ENCODE measurements at regions not wholly inside any gene's neighbourhood (a gene's known extent, or its start where the extent isn't known, plus 50 kb on each side); places are given as distances from the start of the nearest gene placed in this dataset.
"Not testable (repeated sequence)": the region's sequence is repeated elsewhere in the genome, so short reads cannot be mapped to it uniquely, and the experiment has no call there.

GRCh38 chr9:85077944-85078343, 408.4 kb downstream of the NTRK2 start:
- no peak for TF ChIP-seq CTCF (conservative IDR thresholded peaks at IDR 0.05; ENCODE audit: low read depth, low read length)
- no peak overlapping the region for H3K4me3 ChIP-seq (ENCODE audit: low read depth, low read length)
- no peak for DNase-seq (ENCODE audit: low read depth)

GRCh38 chr9:85077146-85077545, 407.6 kb downstream of the NTRK2 start:
- not testable (repeated sequence) for DNase-seq (ENCODE audit: low read depth); H3K4me3 ChIP-seq (ENCODE audit: low read depth, low read length)

Measured in epithelial cell of proximal tubule (primary cell).